ENCODE measurements at regions not wholly inside any gene's neighbourhood (a gene's known extent, or its start where the extent isn't known, plus 50 kb on each side); places are given as distances from the start of the nearest gene placed in this dataset.
A peak's percentile ranks its signal among the peaks of the same experiment; 100 is the strongest.

DNA sequence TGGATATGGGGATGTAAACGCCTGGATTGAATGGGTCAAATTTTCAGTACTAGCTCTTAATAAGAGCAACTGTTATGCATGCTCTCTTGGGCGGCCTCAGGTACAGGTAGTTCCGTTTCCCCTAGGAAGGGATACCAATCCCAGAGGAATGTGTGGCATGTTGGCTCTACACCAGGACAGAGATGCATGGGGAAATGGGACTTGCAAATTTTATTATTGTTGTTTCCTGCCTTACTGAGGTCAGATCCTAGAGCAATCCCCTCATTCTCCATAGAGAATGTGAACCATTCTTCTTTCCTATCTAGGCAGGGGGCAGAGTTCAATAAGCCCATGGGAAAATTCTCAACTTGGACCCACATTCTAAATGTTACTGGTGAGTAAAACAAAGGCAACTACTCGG lies 361.8 kb upstream of the FGF16 start:
- Histone ChIP-seq H3K27me3 (no peaks in the 10 kb centered on the region), H3K9me3 (no peaks in the 10 kb centered on the region), H3K4me1 (peaks cover 0 to 3% (median 0%) of the 10 kb centered on the region in 3 donors), H3K4me3 (no peak overlapping the region), H3K27ac (no peak overlapping the region), H3K36me3 (no peaks in the 10 kb centered on the region)
- intact Hi-C loops (cut with DNase I): no loop called here
- no peak for ATAC-seq
- WGBS, 2 donors: 49 to 65% methylated on average over 4 of the region's 4 CpGs
- FAIRE-seq: no peak
- no peak for DNase-seq
- TF ChIP-seq, protein P1, sequence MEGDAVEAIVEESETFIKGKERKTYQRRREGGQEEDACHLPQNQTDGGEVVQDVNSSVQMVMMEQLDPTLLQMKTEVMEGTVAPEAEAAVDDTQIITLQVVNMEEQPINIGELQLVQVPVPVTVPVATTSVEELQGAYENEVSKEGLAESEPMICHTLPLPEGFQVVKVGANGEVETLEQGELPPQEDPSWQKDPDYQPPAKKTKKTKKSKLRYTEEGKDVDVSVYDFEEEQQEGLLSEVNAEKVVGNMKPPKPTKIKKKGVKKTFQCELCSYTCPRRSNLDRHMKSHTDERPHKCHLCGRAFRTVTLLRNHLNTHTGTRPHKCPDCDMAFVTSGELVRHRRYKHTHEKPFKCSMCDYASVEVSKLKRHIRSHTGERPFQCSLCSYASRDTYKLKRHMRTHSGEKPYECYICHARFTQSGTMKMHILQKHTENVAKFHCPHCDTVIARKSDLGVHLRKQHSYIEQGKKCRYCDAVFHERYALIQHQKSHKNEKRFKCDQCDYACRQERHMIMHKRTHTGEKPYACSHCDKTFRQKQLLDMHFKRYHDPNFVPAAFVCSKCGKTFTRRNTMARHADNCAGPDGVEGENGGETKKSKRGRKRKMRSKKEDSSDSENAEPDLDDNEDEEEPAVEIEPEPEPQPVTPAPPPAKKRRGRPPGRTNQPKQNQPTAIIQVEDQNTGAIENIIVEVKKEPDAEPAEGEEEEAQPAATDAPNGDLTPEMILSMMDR (IDR thresholded peaks at IDR 0.05): no peak

DNA sequence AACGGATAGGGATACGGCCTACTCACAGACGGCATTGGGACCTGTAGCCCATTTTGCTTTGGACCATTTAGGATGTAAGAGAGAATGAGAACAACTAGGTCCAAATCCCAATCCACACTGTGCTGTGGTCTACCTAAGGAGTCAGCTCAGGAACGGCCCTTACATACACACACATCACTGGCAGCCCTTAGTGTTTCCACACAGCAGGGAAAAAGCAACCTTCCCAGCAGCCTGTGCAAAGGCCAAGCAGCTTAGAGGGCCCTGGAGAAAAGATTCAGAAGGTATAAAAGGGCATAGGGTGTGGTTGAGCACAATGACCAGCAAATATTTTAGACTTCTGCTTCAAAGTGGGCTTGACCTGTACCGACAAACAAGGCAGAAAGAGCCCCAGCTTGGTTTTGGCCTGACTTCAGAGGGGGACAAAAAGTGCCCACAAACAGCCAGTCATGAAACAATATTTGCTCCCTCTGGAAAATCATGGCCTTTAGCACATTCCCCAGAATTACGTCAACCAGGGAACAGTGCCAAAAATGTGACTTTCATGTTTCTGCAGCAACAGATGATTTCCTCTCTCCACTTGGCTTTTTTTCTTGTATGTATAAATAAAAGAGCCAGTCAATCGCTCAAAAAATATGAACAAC lies 359.5 kb upstream of the FGF16 start:
- FAIRE-seq (no peak), ATAC-seq (peak; percentile 58 to 76 (median 74)), DNase-seq (peak in 3 of 6 donors; percentile 32 to 63 (median 55))
- no peak overlapping the region for H3K4me3 ChIP-seq
- peaks cover 0 to 3% (median 0%) of the 10 kb centered on the region in 3 donors for H3K4me1 ChIP-seq
- TF ChIP-seq, protein P1 (IDR thresholded peaks at IDR 0.05): no peak
- H3K9me3 ChIP-seq: no peaks in the 10 kb centered on the region
- 52% methylated on average over 7 of the region's 7 CpGs for WGBS, 2 donors
- intact Hi-C loops (cut with DNase I): no loop called here
- H3K36me3 ChIP-seq: no peaks in the 10 kb centered on the region
- no peaks in the 10 kb centered on the region for H3K27me3 ChIP-seq
- no peak overlapping the region for H3K27ac ChIP-seq

DNA sequence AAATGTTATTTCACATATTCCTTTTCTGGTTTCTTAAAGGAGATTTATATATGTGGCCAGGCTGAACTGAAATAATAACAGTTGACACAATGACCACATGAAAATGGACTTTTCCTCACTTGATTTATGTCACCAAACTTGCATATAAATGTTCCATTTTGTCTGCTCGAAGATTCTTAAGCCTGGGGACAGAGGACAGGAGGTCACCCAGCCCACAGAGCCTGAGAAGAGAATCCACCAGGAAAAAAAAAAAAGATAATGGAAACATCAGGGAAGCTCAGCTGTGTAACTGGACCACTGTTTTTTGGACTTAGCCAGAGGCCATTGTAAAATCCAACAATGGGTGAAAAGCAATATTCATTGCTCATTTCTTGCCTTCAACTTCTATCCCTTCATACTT lies 359.0 kb upstream of the FGF16 start:
- H3K27ac ChIP-seq: no peak overlapping the region
- DNase-seq (no peak), FAIRE-seq (no peak), ATAC-seq (no peak)
- peaks cover 0 to 3% (median 0%) of the 10 kb centered on the region in 3 donors for H3K4me1 ChIP-seq
- WGBS, 2 donors: 15 to 26% methylated on average over 1 of the region's 1 CpG
- intact Hi-C loops (cut with DNase I): no loop called here
- TF ChIP-seq, protein P1 (IDR thresholded peaks at IDR 0.05): no peak
- no peaks in the 10 kb centered on the region for H3K36me3 ChIP-seq
- H3K27me3 ChIP-seq: no peaks in the 10 kb centered on the region
- H3K9me3 ChIP-seq: no peaks in the 10 kb centered on the region
- H3K4me3 ChIP-seq: no peak overlapping the region

DNA sequence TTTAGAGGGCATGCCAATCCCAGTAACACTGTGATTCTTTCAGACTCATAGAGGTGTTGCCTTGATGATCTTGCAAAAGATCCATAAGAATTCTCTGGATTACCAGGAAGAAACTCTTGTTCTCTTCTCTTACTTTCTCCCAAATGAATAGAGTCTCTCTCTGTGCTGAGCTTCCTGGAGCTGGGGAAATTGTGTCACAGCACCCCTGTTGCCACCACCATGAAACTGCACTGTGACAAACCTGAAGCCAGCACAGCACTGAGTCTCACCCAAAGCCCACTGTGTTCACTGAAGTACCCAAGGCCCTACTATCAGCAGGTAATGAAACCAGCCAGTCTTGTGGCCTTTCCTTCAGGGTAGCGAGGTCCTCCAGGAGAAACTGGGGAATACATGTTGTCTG lies 332.7 kb upstream of the FGF16 start:
- Histone ChIP-seq H3K27me3 (peaks cover 0 to 5% (median 0%) of the 10 kb centered on the region in 4 donors), H3K36me3 (no peaks in the 10 kb centered on the region), H3K4me1 (no peaks in the 10 kb centered on the region), H3K9me3 (no peaks in the 10 kb centered on the region), H3K4me3 (no peak overlapping the region), H3K27ac (no peak overlapping the region)
- no peak for FAIRE-seq
- WGBS, 2 donors: 86 to 93% methylated on average over 1 of the region's 1 CpG
- ATAC-seq: no peak
- intact Hi-C loops (cut with DNase I): no loop called here
- TF ChIP-seq, protein P1 (IDR thresholded peaks at IDR 0.05): no peak
- no peak for DNase-seq

DNA sequence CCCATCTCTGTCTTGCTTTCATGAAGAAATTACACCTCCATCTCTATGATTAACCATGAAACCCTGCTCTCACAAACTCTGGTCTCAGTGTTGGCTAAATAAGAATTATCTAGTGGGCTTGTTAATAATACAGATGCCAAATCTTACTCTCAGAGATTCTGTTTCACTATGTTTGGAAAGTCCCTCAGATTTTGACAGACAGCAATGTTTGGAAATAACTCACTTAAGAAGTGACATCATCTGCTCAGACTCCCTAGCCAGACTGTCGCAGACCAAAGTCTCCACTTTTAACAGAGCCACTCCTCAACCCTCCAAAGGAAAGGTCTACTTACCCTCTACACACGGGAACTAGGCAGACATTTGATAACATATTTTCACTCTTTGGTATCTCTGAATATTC lies 328.5 kb upstream of the FGF16 start:
- WGBS, 2 donors: 41 to 44% methylated on average over 2 of the region's 2 CpGs

More for the DNA sequence above, 328.5 kb upstream of the FGF16 start:
- Histone ChIP-seq H3K4me3 (no peak overlapping the region), H3K27me3 (no peaks in the 10 kb centered on the region), H3K9me3 (no peaks in the 10 kb centered on the region), H3K27ac (no peak overlapping the region), H3K4me1 (no peaks in the 10 kb centered on the region), H3K36me3 (no peaks in the 10 kb centered on the region)
- intact Hi-C loops (cut with DNase I): no loop called here
- no peak for FAIRE-seq
- no peak for ATAC-seq
- TF ChIP-seq, protein P1 (IDR thresholded peaks at IDR 0.05): no peak
- no peak for DNase-seq

All from pancreas (tissue), 10 donors.